ENCODE measurements at regions not wholly inside any gene's neighbourhood (a gene's known extent, or its start where the extent isn't known, plus 50 kb on each side); places are given as distances from the start of the nearest gene placed in this dataset.

DNA sequence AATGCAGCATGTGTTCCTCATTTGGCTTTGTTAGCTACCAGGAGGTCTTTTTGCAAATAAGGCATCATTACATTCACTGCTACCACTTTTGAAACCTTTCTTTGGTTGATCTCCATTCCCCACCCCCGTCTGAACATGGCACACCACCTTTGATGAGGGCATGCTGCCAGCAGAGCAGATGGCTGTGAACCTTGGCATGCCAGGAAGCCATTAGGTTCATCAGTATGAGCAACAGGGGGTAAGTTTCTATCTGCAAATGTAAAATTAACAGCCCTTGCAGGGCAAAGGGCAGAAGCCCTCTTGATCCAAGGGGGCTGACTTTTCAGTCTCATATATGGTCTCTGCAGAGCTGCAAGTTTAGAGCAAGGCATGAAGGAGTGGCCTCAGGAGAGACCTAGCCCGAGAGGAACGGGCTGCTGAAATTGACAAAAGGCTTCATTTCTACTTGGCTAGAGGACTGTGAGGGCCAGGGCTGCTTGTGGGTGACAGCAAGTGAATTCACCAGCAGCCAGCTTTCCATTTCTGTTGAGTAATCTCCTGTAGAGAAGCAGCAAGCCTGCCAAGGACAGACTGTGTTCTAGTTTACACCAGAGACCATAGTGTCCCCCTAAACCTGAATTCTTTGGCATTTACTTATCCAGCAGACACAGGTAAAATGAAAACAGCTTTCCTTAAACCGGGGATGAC lies 127.9 kb downstream of the ZNF326 start:
- no peaks in the 10 kb centered on the region for H3K4me1 ChIP-seq
- no peak for DNase-seq

DNA sequence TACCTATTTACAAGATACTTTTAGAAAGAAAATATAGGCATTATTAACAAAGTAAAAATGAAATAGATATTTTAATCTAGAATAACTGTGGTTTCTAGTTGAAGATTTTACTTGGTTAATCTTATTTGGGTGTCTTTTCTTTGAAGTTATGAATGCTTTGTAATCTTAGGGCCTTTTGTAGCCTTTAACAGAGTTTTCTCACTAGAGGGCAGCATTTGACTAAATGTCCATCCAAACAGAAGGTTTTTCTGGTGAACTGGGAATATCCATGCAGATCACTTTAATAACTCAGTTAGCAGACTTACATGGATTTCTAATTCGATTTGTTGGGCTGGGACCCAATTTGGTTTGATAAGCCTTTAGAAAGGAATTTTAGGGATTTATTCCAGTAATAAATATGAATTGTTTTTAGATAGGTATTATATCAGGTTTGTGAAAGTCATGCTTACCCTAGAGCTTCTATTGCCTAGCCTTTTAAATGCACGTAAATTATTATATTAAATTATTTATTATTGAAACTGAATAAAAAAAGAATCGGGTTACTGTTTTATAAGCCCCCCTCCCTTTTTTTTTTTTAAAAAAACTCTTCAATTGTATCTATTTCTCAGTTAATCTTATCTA lies 119.7 kb downstream of the ZNF326 start:
- DNase-seq = no peak
- no peaks in the 10 kb centered on the region for H3K36me3 ChIP-seq

More for the DNA sequence above, 127.9 kb downstream of the ZNF326 start:
- no peaks in the 10 kb centered on the region for H3K36me3 ChIP-seq
- TF ChIP-seq, protein P1, sequence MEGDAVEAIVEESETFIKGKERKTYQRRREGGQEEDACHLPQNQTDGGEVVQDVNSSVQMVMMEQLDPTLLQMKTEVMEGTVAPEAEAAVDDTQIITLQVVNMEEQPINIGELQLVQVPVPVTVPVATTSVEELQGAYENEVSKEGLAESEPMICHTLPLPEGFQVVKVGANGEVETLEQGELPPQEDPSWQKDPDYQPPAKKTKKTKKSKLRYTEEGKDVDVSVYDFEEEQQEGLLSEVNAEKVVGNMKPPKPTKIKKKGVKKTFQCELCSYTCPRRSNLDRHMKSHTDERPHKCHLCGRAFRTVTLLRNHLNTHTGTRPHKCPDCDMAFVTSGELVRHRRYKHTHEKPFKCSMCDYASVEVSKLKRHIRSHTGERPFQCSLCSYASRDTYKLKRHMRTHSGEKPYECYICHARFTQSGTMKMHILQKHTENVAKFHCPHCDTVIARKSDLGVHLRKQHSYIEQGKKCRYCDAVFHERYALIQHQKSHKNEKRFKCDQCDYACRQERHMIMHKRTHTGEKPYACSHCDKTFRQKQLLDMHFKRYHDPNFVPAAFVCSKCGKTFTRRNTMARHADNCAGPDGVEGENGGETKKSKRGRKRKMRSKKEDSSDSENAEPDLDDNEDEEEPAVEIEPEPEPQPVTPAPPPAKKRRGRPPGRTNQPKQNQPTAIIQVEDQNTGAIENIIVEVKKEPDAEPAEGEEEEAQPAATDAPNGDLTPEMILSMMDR (IDR thresholded peaks at IDR 0.05) = no peak
- no peak overlapping the region for H3K4me3 ChIP-seq
- no peaks in the 10 kb centered on the region for H3K27me3 ChIP-seq
- intact Hi-C loops (cut with DNase I; ENCODE audit: low total_unique reads) = no loop called here
- H3K27ac ChIP-seq = no peak overlapping the region
- H3K9me3 ChIP-seq = no peaks in the 10 kb centered on the region

DNA sequence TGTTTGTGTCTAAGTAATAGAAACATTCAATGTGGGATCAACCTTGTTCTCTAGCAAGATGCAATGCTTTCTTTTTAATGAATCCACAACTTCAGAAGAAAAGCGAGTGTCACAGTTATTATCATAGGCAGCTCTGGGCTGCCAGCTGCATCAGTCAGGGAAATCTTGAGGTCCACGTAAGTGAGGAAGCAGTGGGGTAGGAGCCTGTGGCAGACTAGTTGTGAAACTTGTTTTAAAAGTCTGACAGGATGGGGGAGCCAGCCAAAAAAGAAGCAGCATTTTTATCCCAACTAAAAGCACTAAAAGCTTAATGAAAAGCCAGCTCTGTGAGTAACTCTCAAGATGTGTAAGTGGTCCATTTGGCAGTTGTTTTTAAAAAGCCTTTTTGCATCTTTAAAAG lies 113.1 kb downstream of the ZNF326 start:
- Histone ChIP-seq H3K4me1 (no peaks in the 10 kb centered on the region), H3K4me3 (no peak overlapping the region), H3K9me3 (no peaks in the 10 kb centered on the region), H3K27ac (no peak overlapping the region), H3K27me3 (peaks cover 0 to 7% of the 10 kb centered on the region in 2 donors), H3K36me3 (no peaks in the 10 kb centered on the region)
- DNase-seq = no peak
- intact Hi-C loops (cut with DNase I; ENCODE audit: low total_unique reads) = no loop called here
- TF ChIP-seq, protein P1 (IDR thresholded peaks at IDR 0.05) = no peak

More for the DNA sequence above, 119.7 kb downstream of the ZNF326 start:
- TF ChIP-seq, protein P1 (IDR thresholded peaks at IDR 0.05) = peak; percentile 61 to 63
- Histone ChIP-seq H3K4me3 (no peak overlapping the region), H3K27me3 (peaks cover 0 to 3% of the 10 kb centered on the region in 2 donors), H3K27ac (no peak overlapping the region), H3K4me1 (no peaks in the 10 kb centered on the region), H3K9me3 (no peaks in the 10 kb centered on the region)
- intact Hi-C loops (cut with DNase I; ENCODE audit: low total_unique reads) = loop anchor here (10.0 kb wide), 1 partner anchor 1050 kb away; no protein-coding TSS in a partner anchor

DNA sequence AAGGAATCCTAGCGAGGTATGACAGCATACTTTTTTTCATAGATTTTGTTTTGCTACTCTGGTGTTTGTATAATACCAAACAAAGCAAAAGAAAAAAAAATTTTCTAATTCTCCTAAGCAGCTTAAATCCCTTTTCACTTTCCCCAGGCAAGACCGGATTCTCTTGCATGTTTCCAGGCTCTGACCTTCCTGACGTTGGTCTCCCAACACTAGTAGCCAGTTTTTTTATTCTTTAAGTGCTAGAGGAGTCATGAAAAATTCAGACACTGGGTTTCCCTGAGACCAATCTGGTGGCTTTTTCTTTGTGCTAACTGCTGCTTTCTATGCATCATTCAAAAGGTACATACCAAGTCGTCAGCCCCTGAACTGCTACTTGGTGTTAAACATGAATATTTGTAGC lies 111.4 kb downstream of the ZNF326 start:
- Histone ChIP-seq H3K27ac (no peak overlapping the region), H3K36me3 (no peaks in the 10 kb centered on the region), H3K4me3 (no peak overlapping the region), H3K27me3 (peaks cover 0 to 7% of the 10 kb centered on the region in 2 donors), H3K9me3 (no peaks in the 10 kb centered on the region), H3K4me1 (no peaks in the 10 kb centered on the region)
- no peak for DNase-seq
- TF ChIP-seq, protein P1 (IDR thresholded peaks at IDR 0.05) = no peak
- intact Hi-C loops (cut with DNase I; ENCODE audit: low total_unique reads) = no loop called here

DNA sequence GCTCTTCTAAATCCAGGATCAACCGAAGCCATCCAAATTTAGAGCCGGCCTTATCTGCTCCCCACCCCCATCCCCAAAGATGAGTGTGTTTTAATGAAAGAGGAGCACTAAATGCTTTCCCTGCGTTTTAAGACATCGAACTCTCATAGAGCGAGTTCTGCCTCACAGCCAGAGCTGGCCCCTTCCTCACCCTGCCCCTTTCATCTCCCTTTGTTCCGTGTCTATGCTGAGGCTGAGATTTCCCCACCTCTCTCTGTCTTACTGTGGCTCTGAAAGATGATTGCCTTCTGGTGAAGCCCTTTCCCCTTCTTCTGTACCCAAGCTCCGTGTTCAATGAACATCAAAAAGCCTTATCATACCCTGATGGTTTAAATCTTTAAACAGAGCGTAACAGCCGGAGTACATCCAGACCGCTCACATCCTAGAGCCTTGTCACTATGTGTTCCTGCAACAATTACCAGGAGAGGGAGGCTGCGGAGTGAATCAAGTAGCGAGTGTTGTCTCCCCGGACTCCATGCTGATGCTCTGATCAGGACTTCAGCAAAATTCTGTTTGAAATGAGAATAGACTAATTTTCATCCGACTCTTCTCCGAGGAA lies 110.1 kb downstream of the ZNF326 start:
- Histone ChIP-seq H3K4me1 (no peaks in the 10 kb centered on the region), H3K4me3 (no peak overlapping the region), H3K36me3 (no peaks in the 10 kb centered on the region), H3K27ac (no peak overlapping the region), H3K9me3 (no peaks in the 10 kb centered on the region), H3K27me3 (peaks cover 0 to 7% of the 10 kb centered on the region in 2 donors)
- intact Hi-C loops (cut with DNase I; ENCODE audit: low total_unique reads) = no loop called here
- DNase-seq = no peak
- TF ChIP-seq, protein P1 (IDR thresholded peaks at IDR 0.05) = no peak

Data from tibial artery (tissue), 4 donors.